Hepatocyte (in vitro differentiated cells): ENCODE measurements at regions not wholly inside any gene's neighbourhood (a gene's known extent, or its start where the extent isn't known, plus 50 kb on each side); places are given as distances from the start of the nearest gene placed in this dataset.

Experiments
- EZH2phosphoT487 ChIP-seq: fragments of 200-600 bp; sonication (generic); IDR thresholded peaks from one replicate; pipeline ENCODE4 v1.6.1; 2018; ENCODE audit warnings: antibody characterized with exemption, mild to moderate bottlenecking, low read depth, moderate library complexity; ENCODE audit not compliant: unreplicated experiment, severe bottlenecking
- TF ChIP-seq, protein P1 (sequence below): fragments of 200-600 bp; sonication (generic); IDR thresholded peaks from 2 replicates; pipeline ENCODE4 v1.5.1; 2016; ENCODE audit warnings: antibody characterized with exemption, mild to moderate bottlenecking; ENCODE audit not compliant: poor library complexity

DNA sequence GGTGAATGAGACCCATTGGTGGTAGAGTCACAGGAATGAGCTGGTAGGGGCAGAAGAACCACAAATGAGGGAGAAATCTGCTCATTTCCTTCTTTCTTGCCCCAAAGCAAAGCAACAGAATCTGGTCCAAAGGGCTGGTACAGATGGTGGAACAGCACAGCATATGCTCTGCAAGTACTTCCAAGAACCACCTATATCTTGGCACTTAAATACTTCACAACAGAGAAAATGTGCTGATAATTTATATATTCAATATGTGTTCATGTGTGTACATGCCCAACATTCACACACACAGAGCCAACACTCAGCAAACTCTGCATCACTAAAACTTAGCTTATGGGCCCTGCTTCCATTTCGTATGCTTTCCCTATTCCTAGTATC, 884.4 kb upstream of the KLHL29 start:
- TF ChIP-seq, protein P1, sequence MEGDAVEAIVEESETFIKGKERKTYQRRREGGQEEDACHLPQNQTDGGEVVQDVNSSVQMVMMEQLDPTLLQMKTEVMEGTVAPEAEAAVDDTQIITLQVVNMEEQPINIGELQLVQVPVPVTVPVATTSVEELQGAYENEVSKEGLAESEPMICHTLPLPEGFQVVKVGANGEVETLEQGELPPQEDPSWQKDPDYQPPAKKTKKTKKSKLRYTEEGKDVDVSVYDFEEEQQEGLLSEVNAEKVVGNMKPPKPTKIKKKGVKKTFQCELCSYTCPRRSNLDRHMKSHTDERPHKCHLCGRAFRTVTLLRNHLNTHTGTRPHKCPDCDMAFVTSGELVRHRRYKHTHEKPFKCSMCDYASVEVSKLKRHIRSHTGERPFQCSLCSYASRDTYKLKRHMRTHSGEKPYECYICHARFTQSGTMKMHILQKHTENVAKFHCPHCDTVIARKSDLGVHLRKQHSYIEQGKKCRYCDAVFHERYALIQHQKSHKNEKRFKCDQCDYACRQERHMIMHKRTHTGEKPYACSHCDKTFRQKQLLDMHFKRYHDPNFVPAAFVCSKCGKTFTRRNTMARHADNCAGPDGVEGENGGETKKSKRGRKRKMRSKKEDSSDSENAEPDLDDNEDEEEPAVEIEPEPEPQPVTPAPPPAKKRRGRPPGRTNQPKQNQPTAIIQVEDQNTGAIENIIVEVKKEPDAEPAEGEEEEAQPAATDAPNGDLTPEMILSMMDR: no peak
- TF ChIP-seq EZH2phosphoT487: no peak
